HEK293 (cell line): ENCODE measurements at regions not wholly inside any gene's neighbourhood (a gene's known extent, or its start where the extent isn't known, plus 50 kb on each side); places are given as distances from the start of the nearest gene placed in this dataset.

Experiments used
- CTCF ChIP-seq: fragments of 450-650 bp; formaldehyde crosslinking; IDR thresholded peaks from 2 replicates; pipeline ENCODE4 v1.5.1; 2016; ENCODE audit warnings: missing biosample characterization, missing genetic modification characterization
- EGR2 ChIP-seq: fragments of 450-650 bp; formaldehyde crosslinking; IDR thresholded peaks from 2 replicates; pipeline ENCODE4 v1.5.1; 2016; ENCODE audit warnings: low read depth, missing biosample characterization, missing genetic modification characterization
- PATZ1 ChIP-seq: fragments of 450-650 bp; formaldehyde crosslinking; IDR thresholded peaks from 2 replicates; pipeline ENCODE4 v1.5.1; 2016; ENCODE audit warnings: missing biosample characterization, missing genetic modification characterization
- REST ChIP-seq: fragments of 450-650 bp; formaldehyde crosslinking; IDR thresholded peaks from 2 replicates; pipeline ENCODE4 v1.5.1; 2016; ENCODE audit warnings: missing biosample characterization, missing genetic modification characterization
- ZBTB1 ChIP-seq: fragments of 450-650 bp; formaldehyde crosslinking; IDR thresholded peaks from 2 replicates; pipeline ENCODE4 v1.5.1; 2016; ENCODE audit warnings: missing biosample characterization, missing genetic modification characterization
- ZNF114 ChIP-seq: fragments of 450-650 bp; formaldehyde crosslinking; IDR thresholded peaks from 2 replicates; pipeline ENCODE4 v1.5.0; 2017; ENCODE audit warnings: missing biosample characterization, missing genetic modification characterization
- ZNF350 ChIP-seq: fragments of 450-650 bp; formaldehyde crosslinking; IDR thresholded peaks from 2 replicates; pipeline ENCODE4 v1.5.0; 2017; ENCODE audit warnings: missing biosample characterization, mild to moderate bottlenecking, missing genetic modification characterization
- ZNF366 ChIP-seq: fragments of 450-650 bp; formaldehyde crosslinking; conservative IDR thresholded peaks from 2 replicates; pipeline ENCODE4 v1.5.1; 2016; ENCODE audit warnings: missing biosample characterization, missing genetic modification characterization

GRCh38 chr4:153988492-153989363 is 199.8 kb upstream of the SFRP2 start:
- no peak for TF ChIP-seq ZNF350 (tag by site-specific recombination)
- TF ChIP-seq CTCF, result no peak
- TF ChIP-seq REST (tag by site-specific recombination), result no peak
- no peak for TF ChIP-seq ZNF114 (tag by site-specific recombination)
- no peak for TF ChIP-seq ZNF366 (tag by site-specific recombination)
- TF ChIP-seq PATZ1 (tag by site-specific recombination), result no peak
- TF ChIP-seq EGR2 (tag by site-specific recombination), result no peak
- no peak for TF ChIP-seq ZBTB1 (tag by site-specific recombination)
